HG02763 (cell line): ENCODE measurements at regions not wholly inside any gene's neighbourhood (a gene's known extent, or its start where the extent isn't known, plus 50 kb on each side); places are given as distances from the start of the nearest gene placed in this dataset.

ENCODE experiments used
- ATAC-seq: cut with Tn5 transposase; IDR thresholded peaks from one replicate; pipeline ENCODE4 v1.9.1; 2021; ENCODE audit warnings: mild to moderate bottlenecking, moderate library complexity; ENCODE audit not compliant: unreplicated experiment

- ATAC-seq: no peak
These were observed 479.0 kb upstream of the SALL1 start for GRCh38 chr16:51630076-51630475.

GRCh38 chr16:51629576-51629975, 478.5 kb upstream of the SALL1 start:
- no peak for ATAC-seq

GRCh38 chr16:51624080-51624775, 473.2 kb upstream of the SALL1 start:
- ATAC-seq: no peak

GRCh38 chr16:51621610-51622009, 470.5 kb upstream of the SALL1 start:
- no peak for ATAC-seq

GRCh38 chr16:51615141-51615540, 464.1 kb upstream of the SALL1 start:
- no peak for ATAC-seq

GRCh38 chr16:51607201-51607651, 456.2 kb upstream of the SALL1 start:
- no peak for ATAC-seq

GRCh38 chr16:51596247-51596646, 445.2 kb upstream of the SALL1 start:
- ATAC-seq: no peak

GRCh38 chr16:51592535-51593300, 441.6 kb upstream of the SALL1 start:
- no peak for ATAC-seq

GRCh38 chr16:51592001-51592501, 441.0 kb upstream of the SALL1 start:
- no peak for ATAC-seq

- ATAC-seq: no peak
These were observed 440.4 kb upstream of the SALL1 start for GRCh38 chr16:51591480-51591879.

- no peak for ATAC-seq
These were observed 428.7 kb upstream of the SALL1 start for GRCh38 chr16:51579652-51580360.

- no peak for ATAC-seq
These were observed 426.7 kb upstream of the SALL1 start for GRCh38 chr16:51577621-51578303.

- no peak for ATAC-seq
These were observed 425.6 kb upstream of the SALL1 start for GRCh38 chr16:51576498-51577195.

GRCh38 chr16:51573191-51573590, 422.1 kb upstream of the SALL1 start:
- ATAC-seq: no peak

- ATAC-seq: peak; percentile 82
These were observed 418.3 kb upstream of the SALL1 start for GRCh38 chr16:51569203-51569931.

- no peak for ATAC-seq
These were observed 416.8 kb upstream of the SALL1 start for GRCh38 chr16:51567911-51568310.

- peak; percentile 59 for ATAC-seq
These were observed 414.1 kb upstream of the SALL1 start for GRCh38 chr16:51565184-51565583.

- ATAC-seq: no peak
These were observed 411.8 kb upstream of the SALL1 start for GRCh38 chr16:51562891-51563290.

GRCh38 chr16:51559901-51560300, 408.8 kb upstream of the SALL1 start:
- ATAC-seq: no peak

GRCh38 chr16:51557670-51558069, 406.6 kb upstream of the SALL1 start:
- no peak for ATAC-seq
